ENCODE measurements at regions not wholly inside any gene's neighbourhood (a gene's known extent, or its start where the extent isn't known, plus 50 kb on each side); places are given as distances from the start of the nearest gene placed in this dataset.
"Not testable (repeated sequence)": the region's sequence is repeated elsewhere in the genome, so short reads cannot be mapped to it uniquely, and the experiment has no call there.

- Histone ChIP-seq H3K9ac (ENCODE audit: low read depth in 1 of 2, low read length in 2 of 2) (no peak overlapping the region), H3K9me3 (ENCODE audit: control insufficient read depth in 1 of 2, low read length in 2 of 2) (no peaks in the 10 kb centered on the region), H3K27ac (ENCODE audit: low read depth, low read length) (no peak overlapping the region), H3K4me1 (ENCODE audit: control insufficient read depth in 1 of 2, insufficient read depth in 2 of 2, low read length in 2 of 2) (no peaks in the 10 kb centered on the region), H3K27me3 (ENCODE audit: control insufficient read depth in 1 of 2, insufficient read depth in 2 of 2, low read length in 2 of 2) (no peaks in the 10 kb centered on the region), H3K36me3 (ENCODE audit: control insufficient read depth in 1 of 2, insufficient read depth in 2 of 2, low read length in 2 of 2) (no peaks in the 10 kb centered on the region), H3K4me3 (ENCODE audit: low read depth in 1 of 2, low read length in 2 of 2) (no peak overlapping the region)
Measured at GRCh38 chr22:47354668-47355387, 592.4 kb downstream of the TBC1D22A start.

DNA sequence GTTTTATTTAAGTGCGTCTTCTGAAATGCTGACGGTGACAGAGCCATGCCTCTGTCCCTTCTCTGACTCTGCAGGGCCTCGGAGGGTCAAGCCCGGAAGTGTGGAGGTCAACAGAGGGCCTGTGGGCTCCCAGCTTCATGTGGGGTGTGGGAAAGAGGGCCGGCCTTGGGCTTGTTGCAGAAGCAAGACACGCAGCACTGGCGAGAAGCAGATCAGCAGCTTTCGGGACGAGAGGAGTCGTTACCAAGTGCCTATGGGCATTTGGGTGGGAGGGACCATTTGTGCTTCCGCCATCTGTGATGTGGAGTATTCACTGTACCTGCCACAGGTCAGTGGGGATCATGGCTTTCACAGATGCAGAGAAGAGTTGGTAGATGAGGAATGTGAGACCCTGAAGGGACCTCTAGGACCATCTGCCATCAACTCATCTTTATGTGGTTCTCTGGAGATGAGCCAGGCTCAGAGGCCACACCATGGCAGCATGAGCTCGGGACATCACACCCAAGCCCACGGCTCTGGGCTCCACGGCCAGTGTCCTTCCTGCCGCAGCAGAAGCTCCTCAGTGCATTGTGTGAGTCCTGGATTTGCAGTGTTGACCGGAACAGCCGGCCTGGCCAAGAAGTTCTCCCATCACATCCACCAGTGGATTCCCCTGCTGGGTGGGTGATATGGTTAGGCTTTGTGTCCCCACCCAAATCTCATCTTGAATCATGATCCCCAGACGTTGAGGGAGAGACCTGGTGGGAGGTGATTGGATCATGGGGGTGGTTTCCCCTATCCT lies 590.7 kb downstream of the TBC1D22A start:
- Histone ChIP-seq H3K4me1 (ENCODE audit: control insufficient read depth in 1 of 2, insufficient read depth in 2 of 2, low read length in 2 of 2) (no peaks in the 10 kb centered on the region), H3K4me3 (ENCODE audit: low read depth in 1 of 2, low read length in 2 of 2) (no peak overlapping the region), H3K9ac (ENCODE audit: low read depth in 1 of 2, low read length in 2 of 2) (no peak overlapping the region), H3K27ac (ENCODE audit: low read depth, low read length) (no peak overlapping the region), H3K9me3 (ENCODE audit: control insufficient read depth in 1 of 2, low read length in 2 of 2) (no peaks in the 10 kb centered on the region), H3K36me3 (ENCODE audit: control insufficient read depth in 1 of 2, insufficient read depth in 2 of 2, low read length in 2 of 2) (no peaks in the 10 kb centered on the region), H3K27me3 (ENCODE audit: control insufficient read depth in 1 of 2, insufficient read depth in 2 of 2, low read length in 2 of 2) (no peaks in the 10 kb centered on the region)

- Histone ChIP-seq H3K36me3 (ENCODE audit: control insufficient read depth in 1 of 2, insufficient read depth in 2 of 2, low read length in 2 of 2) (no peaks in the 10 kb centered on the region), H3K9ac (ENCODE audit: low read depth in 1 of 2, low read length in 2 of 2) (no peak overlapping the region), H3K27ac (ENCODE audit: low read depth, low read length) (no peak overlapping the region), H3K27me3 (ENCODE audit: control insufficient read depth in 1 of 2, insufficient read depth in 2 of 2, low read length in 2 of 2) (no peaks in the 10 kb centered on the region), H3K4me1 (ENCODE audit: control insufficient read depth in 1 of 2, insufficient read depth in 2 of 2, low read length in 2 of 2) (no peaks in the 10 kb centered on the region), H3K4me3 (ENCODE audit: low read depth in 1 of 2, low read length in 2 of 2) (no peak overlapping the region), H3K9me3 (ENCODE audit: control insufficient read depth in 1 of 2, low read length in 2 of 2) (no peaks in the 10 kb centered on the region)
Measured at GRCh38 chr22:47351836-47352579, 589.6 kb downstream of the TBC1D22A start.

- not testable (repeated sequence) for H3K27ac ChIP-seq (ENCODE audit: low read depth, low read length); H3K4me1 ChIP-seq (ENCODE audit: control insufficient read depth in 1 of 2, insufficient read depth in 2 of 2, low read length in 2 of 2); H3K4me3 ChIP-seq (ENCODE audit: low read depth in 1 of 2, low read length in 2 of 2); H3K9ac ChIP-seq (ENCODE audit: low read depth in 1 of 2, low read length in 2 of 2); H3K9me3 ChIP-seq (ENCODE audit: control insufficient read depth in 1 of 2, low read length in 2 of 2); H3K36me3 ChIP-seq (ENCODE audit: control insufficient read depth in 1 of 2, insufficient read depth in 2 of 2, low read length in 2 of 2); H3K27me3 ChIP-seq (ENCODE audit: control insufficient read depth in 1 of 2, insufficient read depth in 2 of 2, low read length in 2 of 2)
Measured at GRCh38 chr22:47346287-47346686, 583.8 kb downstream of the TBC1D22A start.

DNA sequence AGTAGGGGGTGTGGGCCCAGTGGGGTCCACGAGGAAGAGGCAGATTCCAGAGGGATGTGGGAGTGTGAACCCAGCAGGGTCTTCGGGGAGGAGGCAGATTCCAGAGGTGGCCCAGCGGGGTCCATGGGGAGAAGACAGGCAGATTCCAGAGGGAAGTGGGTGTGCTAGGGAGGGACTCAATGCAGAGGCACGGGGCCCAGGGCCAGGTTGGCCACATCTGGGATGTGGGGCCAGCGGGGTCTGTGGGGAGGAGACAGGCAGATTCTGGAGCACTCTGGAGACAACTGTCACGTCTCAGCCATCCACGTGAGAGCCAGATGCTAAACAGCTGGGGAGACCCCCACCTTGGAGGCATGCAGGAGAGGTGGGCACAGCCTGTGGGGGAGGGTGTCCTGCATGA lies 582.6 kb downstream of the TBC1D22A start:
- Histone ChIP-seq H3K4me1 (ENCODE audit: control insufficient read depth in 1 of 2, insufficient read depth in 2 of 2, low read length in 2 of 2) (no peaks in the 10 kb centered on the region), H3K27me3 (ENCODE audit: control insufficient read depth in 1 of 2, insufficient read depth in 2 of 2, low read length in 2 of 2) (no peaks in the 10 kb centered on the region), H3K36me3 (ENCODE audit: control insufficient read depth in 1 of 2, insufficient read depth in 2 of 2, low read length in 2 of 2) (no peaks in the 10 kb centered on the region), H3K9ac (ENCODE audit: low read depth in 1 of 2, low read length in 2 of 2) (no peak overlapping the region), H3K4me3 (ENCODE audit: low read depth in 1 of 2, low read length in 2 of 2) (no peak overlapping the region), H3K27ac (ENCODE audit: low read depth, low read length) (no peak overlapping the region), H3K9me3 (ENCODE audit: control insufficient read depth in 1 of 2, low read length in 2 of 2) (no peaks in the 10 kb centered on the region)

DNA sequence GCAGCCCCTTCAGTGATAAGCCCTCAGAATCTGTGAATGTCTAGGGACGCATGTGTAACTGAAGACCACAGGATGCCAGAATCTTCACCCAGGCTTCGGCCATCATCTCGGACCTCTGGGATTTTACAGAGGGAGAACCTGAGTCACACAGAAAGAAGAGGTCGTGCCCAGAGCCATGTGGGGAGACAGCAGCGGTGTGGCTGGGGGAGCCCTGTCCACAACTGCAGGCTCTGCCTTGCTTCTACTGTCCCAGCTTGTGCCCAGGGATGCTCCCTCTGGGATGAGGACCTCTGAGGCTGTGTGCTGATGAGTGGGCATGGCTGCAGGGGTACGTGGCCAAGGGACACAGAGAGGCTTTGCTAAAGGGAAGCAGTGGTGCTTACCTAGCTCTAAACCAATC lies 582.0 kb downstream of the TBC1D22A start:
- Histone ChIP-seq H3K36me3 (ENCODE audit: control insufficient read depth in 1 of 2, insufficient read depth in 2 of 2, low read length in 2 of 2) (no peaks in the 10 kb centered on the region), H3K27ac (ENCODE audit: low read depth, low read length) (no peak overlapping the region), H3K27me3 (ENCODE audit: control insufficient read depth in 1 of 2, insufficient read depth in 2 of 2, low read length in 2 of 2) (no peaks in the 10 kb centered on the region), H3K4me3 (ENCODE audit: low read depth in 1 of 2, low read length in 2 of 2) (no peak overlapping the region), H3K4me1 (ENCODE audit: control insufficient read depth in 1 of 2, insufficient read depth in 2 of 2, low read length in 2 of 2) (no peaks in the 10 kb centered on the region), H3K9me3 (ENCODE audit: control insufficient read depth in 1 of 2, low read length in 2 of 2) (no peaks in the 10 kb centered on the region), H3K9ac (ENCODE audit: low read depth in 1 of 2, low read length in 2 of 2) (no peak overlapping the region)

DNA sequence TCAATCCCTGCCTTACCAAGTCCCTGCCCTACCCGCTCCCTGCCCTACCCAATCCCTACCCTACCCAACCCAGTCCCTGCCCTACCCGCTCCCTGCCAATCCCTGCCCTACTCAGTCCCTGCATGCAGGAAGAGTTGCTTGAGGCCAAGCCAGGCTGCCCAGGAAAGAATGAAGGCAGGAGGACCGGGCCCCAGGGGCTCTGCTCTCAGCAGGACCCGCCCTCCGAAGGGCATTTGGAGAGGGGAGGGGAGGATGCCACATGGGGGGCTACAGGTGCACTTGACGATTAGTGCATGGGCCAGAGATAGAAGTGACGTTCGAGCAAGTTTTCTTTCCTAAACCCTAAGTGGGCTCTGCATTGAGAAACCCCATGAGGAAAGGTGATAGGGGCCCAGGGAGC lies 581.2 kb downstream of the TBC1D22A start:
- no peak overlapping the region for H3K9ac ChIP-seq (ENCODE audit: low read depth in 1 of 2, low read length in 2 of 2)

GRCh38 chr22:47342446-47342845 lies 580.0 kb downstream of the TBC1D22A start:
- Histone ChIP-seq H3K27ac (ENCODE audit: low read depth, low read length) (no peak overlapping the region), H3K9ac (ENCODE audit: low read depth in 1 of 2, low read length in 2 of 2) (no peak overlapping the region), H3K27me3 (ENCODE audit: control insufficient read depth in 1 of 2, insufficient read depth in 2 of 2, low read length in 2 of 2) (no peaks in the 10 kb centered on the region), H3K36me3 (ENCODE audit: control insufficient read depth in 1 of 2, insufficient read depth in 2 of 2, low read length in 2 of 2) (no peaks in the 10 kb centered on the region), H3K4me3 (ENCODE audit: low read depth in 1 of 2, low read length in 2 of 2) (no peak overlapping the region), H3K4me1 (ENCODE audit: control insufficient read depth in 1 of 2, insufficient read depth in 2 of 2, low read length in 2 of 2) (no peaks in the 10 kb centered on the region), H3K9me3 (ENCODE audit: control insufficient read depth in 1 of 2, low read length in 2 of 2) (no peaks in the 10 kb centered on the region)

More for the DNA sequence above, 581.2 kb downstream of the TBC1D22A start:
- Histone ChIP-seq H3K36me3 (ENCODE audit: control insufficient read depth in 1 of 2, insufficient read depth in 2 of 2, low read length in 2 of 2) (no peaks in the 10 kb centered on the region), H3K4me1 (ENCODE audit: control insufficient read depth in 1 of 2, insufficient read depth in 2 of 2, low read length in 2 of 2) (no peaks in the 10 kb centered on the region), H3K4me3 (ENCODE audit: low read depth in 1 of 2, low read length in 2 of 2) (no peak overlapping the region), H3K9me3 (ENCODE audit: control insufficient read depth in 1 of 2, low read length in 2 of 2) (no peaks in the 10 kb centered on the region), H3K27ac (ENCODE audit: low read depth, low read length) (no peak overlapping the region), H3K27me3 (ENCODE audit: control insufficient read depth in 1 of 2, insufficient read depth in 2 of 2, low read length in 2 of 2) (no peaks in the 10 kb centered on the region)

DNA sequence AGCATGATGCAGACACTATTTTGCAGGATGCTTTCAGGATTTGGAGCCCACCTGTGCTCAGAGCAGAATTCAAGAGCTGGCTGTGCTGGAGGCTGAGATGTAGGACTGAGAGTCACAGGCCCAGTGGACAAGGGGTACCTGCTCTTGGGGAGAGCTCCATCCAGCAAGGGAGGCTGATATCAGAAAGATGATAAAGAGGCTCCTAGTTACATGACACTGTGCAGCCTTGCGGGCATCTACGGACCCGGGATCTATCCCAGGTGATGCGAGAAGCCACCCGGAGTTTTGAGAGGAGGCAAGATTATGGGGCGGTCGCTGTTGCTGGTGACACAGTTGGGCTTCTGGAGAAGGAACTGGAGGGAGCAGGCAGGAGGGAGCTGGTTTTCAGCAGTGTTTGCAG lies 579.0 kb downstream of the TBC1D22A start:
- Histone ChIP-seq H3K27ac (ENCODE audit: low read depth, low read length) (no peak overlapping the region), H3K9me3 (ENCODE audit: control insufficient read depth in 1 of 2, low read length in 2 of 2) (no peaks in the 10 kb centered on the region), H3K4me1 (ENCODE audit: control insufficient read depth in 1 of 2, insufficient read depth in 2 of 2, low read length in 2 of 2) (peaks cover 0 to 4% of the 10 kb centered on the region in 2 donors), H3K9ac (ENCODE audit: low read depth in 1 of 2, low read length in 2 of 2) (no peak overlapping the region), H3K27me3 (ENCODE audit: control insufficient read depth in 1 of 2, insufficient read depth in 2 of 2, low read length in 2 of 2) (no peaks in the 10 kb centered on the region), H3K4me3 (ENCODE audit: low read depth in 1 of 2, low read length in 2 of 2) (no peak overlapping the region), H3K36me3 (ENCODE audit: control insufficient read depth in 1 of 2, insufficient read depth in 2 of 2, low read length in 2 of 2) (no peaks in the 10 kb centered on the region)

DNA sequence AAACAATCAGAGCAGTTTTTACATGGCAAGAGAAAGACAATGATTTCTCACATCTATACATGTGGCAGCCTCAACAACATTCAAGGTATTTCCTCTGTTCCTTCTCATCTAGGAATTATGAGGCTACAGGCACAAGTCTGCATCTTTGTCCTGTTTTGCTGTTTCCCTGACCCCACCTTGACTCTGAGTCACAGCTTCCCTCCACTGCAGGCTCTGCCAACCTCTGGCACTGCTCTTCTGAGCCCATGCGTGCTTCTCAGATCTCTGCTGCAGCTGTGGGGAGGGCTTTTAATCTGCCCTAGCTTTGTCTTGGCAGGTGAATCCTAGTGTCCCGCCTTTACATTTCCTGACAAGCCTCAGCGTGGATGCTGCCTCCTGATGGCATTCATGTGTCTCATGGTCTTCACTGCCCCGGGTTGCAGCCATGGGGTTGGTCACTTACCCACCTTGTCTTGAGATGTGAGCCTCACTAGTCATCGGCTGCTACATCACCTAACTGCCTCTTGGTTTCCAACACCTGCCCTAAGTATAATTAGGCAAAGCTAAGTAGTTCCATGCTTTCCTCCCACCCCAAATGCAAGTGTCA lies 578.5 kb downstream of the TBC1D22A start:
- Histone ChIP-seq H3K27me3 (ENCODE audit: control insufficient read depth in 1 of 2, insufficient read depth in 2 of 2, low read length in 2 of 2) (no peaks in the 10 kb centered on the region), H3K9me3 (ENCODE audit: control insufficient read depth in 1 of 2, low read length in 2 of 2) (no peaks in the 10 kb centered on the region), H3K9ac (ENCODE audit: low read depth in 1 of 2, low read length in 2 of 2) (no peak overlapping the region), H3K36me3 (ENCODE audit: control insufficient read depth in 1 of 2, insufficient read depth in 2 of 2, low read length in 2 of 2) (no peaks in the 10 kb centered on the region), H3K4me3 (ENCODE audit: low read depth in 1 of 2, low read length in 2 of 2) (no peak overlapping the region), H3K4me1 (ENCODE audit: control insufficient read depth in 1 of 2, insufficient read depth in 2 of 2, low read length in 2 of 2) (peaks cover 0 to 4% of the 10 kb centered on the region in 2 donors), H3K27ac (ENCODE audit: low read depth, low read length) (no peak overlapping the region)

Data from duodenal mucosa (tissue), 2 donors.